Endothelial cell of umbilical vein (primary cell): ENCODE measurements at regions not wholly inside any gene's neighbourhood (a gene's known extent, or its start where the extent isn't known, plus 50 kb on each side); places are given as distances from the start of the nearest gene placed in this dataset.

ENCODE experiments used
- EZH2 ChIP-seq: IDR thresholded peaks from 2 replicates; pipeline ENCODE4 v1.6.1; 2012; ENCODE audit warnings: borderline replicate concordance, low read depth, mild to moderate bottlenecking, moderate library complexity, low read length, inconsistent platforms; ENCODE audit not compliant: severe bottlenecking
- FOS ChIP-seq: IDR thresholded peaks from 2 replicates; pipeline ENCODE4 v1.6.1; 2011; ENCODE audit warnings: mild to moderate bottlenecking, low read length, moderate library complexity, borderline replicate concordance; ENCODE audit not compliant: insufficient read depth
- MYC ChIP-seq: IDR thresholded peaks from one replicate; pipeline ENCODE4 v1.6.1; 2011; ENCODE audit warnings: mild to moderate bottlenecking, low read depth, low read length
- POLR2A ChIP-seq: IDR thresholded peaks from 2 replicates; pipeline ENCODE4 v1.6.1; 2012; ENCODE audit warnings: low read depth, mild to moderate bottlenecking, control low read depth, low read length
- POLR2AphosphoS5 ChIP-seq: IDR thresholded peaks from 2 replicates; pipeline ENCODE4 v1.6.1; 2012; ENCODE audit warnings: low read depth, mild to moderate bottlenecking, control low read depth, low read length, moderate library complexity; ENCODE audit not compliant: insufficient read depth
- TF ChIP-seq, protein P1 (sequence below), 2 donors: IDR thresholded peaks; 1 replicate in 1 of 2; 2 replicates in 1 of 2; pipeline ENCODE4 v1.5.1; 2011; ENCODE audit warnings: low read length in 2 of 2, mild to moderate bottlenecking in 2 of 2, moderate library complexity in 2 of 2, control low read depth in 1 of 2, inconsistent platforms in 1 of 2, low read depth in 1 of 2; ENCODE audit not compliant: insufficient read depth in 1 of 2; ENCODE audit errors: extremely low read depth in 1 of 2

DNA sequence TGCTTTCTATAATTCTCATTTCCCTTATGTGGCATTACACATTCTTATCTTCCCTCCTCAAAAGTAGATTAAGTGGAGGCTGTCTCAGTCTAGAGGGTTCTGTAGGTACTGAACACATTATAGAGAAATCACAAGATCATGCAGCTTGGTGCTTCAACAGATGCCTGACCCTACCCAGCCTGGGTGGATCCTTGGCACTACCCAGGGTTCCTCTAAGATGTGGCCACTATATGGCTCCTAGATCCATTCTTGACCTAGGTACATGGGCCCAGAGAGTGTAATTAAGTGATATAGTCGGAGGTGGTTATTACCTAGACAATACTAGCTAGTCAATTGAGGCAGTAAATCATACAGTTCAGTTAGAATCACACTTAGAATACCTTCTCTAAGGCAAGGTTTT, 213.9 kb downstream of the AKAP7 start:
- TF ChIP-seq, protein P1, sequence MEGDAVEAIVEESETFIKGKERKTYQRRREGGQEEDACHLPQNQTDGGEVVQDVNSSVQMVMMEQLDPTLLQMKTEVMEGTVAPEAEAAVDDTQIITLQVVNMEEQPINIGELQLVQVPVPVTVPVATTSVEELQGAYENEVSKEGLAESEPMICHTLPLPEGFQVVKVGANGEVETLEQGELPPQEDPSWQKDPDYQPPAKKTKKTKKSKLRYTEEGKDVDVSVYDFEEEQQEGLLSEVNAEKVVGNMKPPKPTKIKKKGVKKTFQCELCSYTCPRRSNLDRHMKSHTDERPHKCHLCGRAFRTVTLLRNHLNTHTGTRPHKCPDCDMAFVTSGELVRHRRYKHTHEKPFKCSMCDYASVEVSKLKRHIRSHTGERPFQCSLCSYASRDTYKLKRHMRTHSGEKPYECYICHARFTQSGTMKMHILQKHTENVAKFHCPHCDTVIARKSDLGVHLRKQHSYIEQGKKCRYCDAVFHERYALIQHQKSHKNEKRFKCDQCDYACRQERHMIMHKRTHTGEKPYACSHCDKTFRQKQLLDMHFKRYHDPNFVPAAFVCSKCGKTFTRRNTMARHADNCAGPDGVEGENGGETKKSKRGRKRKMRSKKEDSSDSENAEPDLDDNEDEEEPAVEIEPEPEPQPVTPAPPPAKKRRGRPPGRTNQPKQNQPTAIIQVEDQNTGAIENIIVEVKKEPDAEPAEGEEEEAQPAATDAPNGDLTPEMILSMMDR (IDR thresholded peaks at IDR 0.05; ENCODE audit: extremely low read depth in 1 of 2, insufficient read depth in 1 of 2, low read depth in 1 of 2, low read length in 2 of 2), result no peak
- TF ChIP-seq POLR2AphosphoS5 (no peak), EZH2 (no peak), POLR2A (no peak), FOS (no peak), MYC (no peak)
